Endothelial cell of umbilical vein (primary cell): ENCODE measurements at regions not wholly inside any gene's neighbourhood (a gene's known extent, or its start where the extent isn't known, plus 50 kb on each side); places are given as distances from the start of the nearest gene placed in this dataset.

Source experiments
- BruUV-seq: library from RNA; stranded (reverse); fragments of 400-500 nt; replicated peaks from 2 replicates; lab custom pipeline; 2021; lab: Mats Ljungman, UMichigan
- CTCF ChIA-PET: fragments of 300-600, 350-600 bp; sonication (Branson Sonifier 250); formaldehyde crosslinking; loops from one replicate; lab custom pipeline; 2021; ENCODE audit warnings: antibody characterized with exemption, inconsistent platforms; lab: Charles Lee
- POLR2A ChIA-PET: fragments of 300-600, 350-600 bp; sonication (Branson Sonifier 250); formaldehyde crosslinking; loops from one replicate; lab custom pipeline; 2021; ENCODE audit warnings: antibody characterized with exemption, inconsistent platforms; lab: Charles Lee
- DNase-seq: peaks from one replicate; pipeline ENCODE4 v3.0.0-alpha.2; 2011; ENCODE audit warnings: low read depth, low spot score
- FAIRE-seq: peaks from 2 replicates; lab custom pipeline; 2011; peaks lifted over from hg19 to GRCh38; lab: Jason Lieb, UNC
- H2AFZ ChIP-seq: 2 replicates; pipeline ENCODE4 v1.6.0; 2012; ENCODE audit warnings: low read depth, low read length, control low read depth, inconsistent platforms
- H3K27ac ChIP-seq: 2 replicates; pipeline ENCODE4 v1.5.1; 2011; ENCODE audit warnings: low read depth, mild to moderate bottlenecking, control low read depth, low read length, moderate library complexity; ENCODE audit not compliant: insufficient read depth
- H3K27me3 ChIP-seq, 2 experiments: 2 replicates each; pipeline versions ENCODE4 v1.6.0 to v1.6.1; 2011; ENCODE audit warnings: low read length in 2 of 2, mixed read lengths in 1 of 2; ENCODE audit not compliant: control insufficient read depth in 2 of 2, insufficient read depth in 2 of 2
- H3K36me3 ChIP-seq, 2 experiments: 2 replicates in 1 of 2; 3 replicates in 1 of 2; pipeline ENCODE4 v1.5.1; 2011; ENCODE audit warnings: low read length in 2 of 2, mild to moderate bottlenecking in 1 of 2, moderate library complexity in 1 of 2; ENCODE audit not compliant: control insufficient read depth in 2 of 2, insufficient read depth in 2 of 2; ENCODE audit errors: extremely low read depth in 1 of 2
- H3K4me1 ChIP-seq: 3 replicates; pipeline ENCODE4 v1.5.1; 2011; ENCODE audit warnings: mild to moderate bottlenecking, low read length; ENCODE audit not compliant: control insufficient read depth, insufficient read depth; ENCODE audit errors: extremely low read depth
- H3K4me2 ChIP-seq: 2 replicates; pipeline ENCODE4 v1.6.1; 2011; ENCODE audit warnings: low read length, control low read depth, mixed read lengths; ENCODE audit not compliant: insufficient read depth
- H3K4me3 ChIP-seq, 3 experiments: fragments of 200-600 bp in 1 of 3; sonication (generic), shearing (Covaris generic) in 1 of 3; replicated peaks in 1 of 3; 2 replicates each; pipeline ENCODE4 v1.5.1; 2011 to 2016; ENCODE audit warnings: control low read depth in 3 of 3, low read length in 3 of 3, mild to moderate bottlenecking in 2 of 3, inconsistent platforms in 1 of 3, low read depth in 1 of 3, moderate library complexity in 1 of 3; ENCODE audit not compliant: insufficient read depth in 1 of 3
- H3K79me2 ChIP-seq: 2 replicates; pipeline ENCODE4 v1.6.0; 2012; ENCODE audit warnings: low read length, inconsistent platforms; ENCODE audit not compliant: control insufficient read depth, insufficient read depth
- H3K9ac ChIP-seq: replicated peaks from 2 replicates; pipeline ENCODE3; 2011; ENCODE audit warnings: low read length, control low read depth; ENCODE audit not compliant: insufficient read depth; ENCODE audit errors: extremely low read depth
- H3K9me1 ChIP-seq: replicated peaks from 3 replicates; pipeline ENCODE4 v1.6.0; 2011; ENCODE audit warnings: mild to moderate bottlenecking, low read length; ENCODE audit not compliant: control insufficient read depth, insufficient read depth; ENCODE audit errors: extremely low read depth
- H3K9me3 ChIP-seq: replicated peaks from 2 replicates; pipeline ENCODE4 v1.5.1; 2012; ENCODE audit warnings: low read length, inconsistent platforms; ENCODE audit not compliant: control insufficient read depth, insufficient read depth
- H4K20me1 ChIP-seq: replicated peaks from 2 replicates; pipeline ENCODE3; 2011; ENCODE audit warnings: mild to moderate bottlenecking, low read length; ENCODE audit not compliant: control insufficient read depth, insufficient read depth; ENCODE audit errors: extremely low read depth
- EZH2 ChIP-seq: IDR thresholded peaks from 2 replicates; pipeline ENCODE4 v1.6.1; 2012; ENCODE audit warnings: borderline replicate concordance, low read depth, mild to moderate bottlenecking, moderate library complexity, low read length, inconsistent platforms; ENCODE audit not compliant: severe bottlenecking
- FOS ChIP-seq: IDR thresholded peaks from 2 replicates; pipeline ENCODE4 v1.6.1; 2011; ENCODE audit warnings: mild to moderate bottlenecking, low read length, moderate library complexity, borderline replicate concordance; ENCODE audit not compliant: insufficient read depth
- GATA2 ChIP-seq: IDR thresholded peaks from 2 replicates; pipeline ENCODE4 v1.7.0; 2011; ENCODE audit warnings: low read depth, mild to moderate bottlenecking, moderate library complexity, mixed read lengths, low read length; ENCODE audit not compliant: insufficient read length, insufficient read depth
- JUN ChIP-seq: IDR thresholded peaks from 2 replicates; pipeline ENCODE4 v1.6.1; 2011; ENCODE audit warnings: borderline replicate concordance, low read depth; ENCODE audit not compliant: insufficient read length, insufficient read depth
- MYC ChIP-seq: IDR thresholded peaks from one replicate; pipeline ENCODE4 v1.6.1; 2011; ENCODE audit warnings: mild to moderate bottlenecking, low read depth, low read length
- POLR2A ChIP-seq: IDR thresholded peaks from 2 replicates; pipeline ENCODE4 v1.6.1; 2012; ENCODE audit warnings: low read depth, mild to moderate bottlenecking, control low read depth, low read length
- POLR2AphosphoS5 ChIP-seq: IDR thresholded peaks from 2 replicates; pipeline ENCODE4 v1.6.1; 2012; ENCODE audit warnings: low read depth, mild to moderate bottlenecking, control low read depth, low read length, moderate library complexity; ENCODE audit not compliant: insufficient read depth
- dilution Hi-C: fragments of 300-500 bp; cut with MboI; formaldehyde crosslinking; loops from one replicate; pipeline ENCODE4 v1.15.0; 2019; ENCODE audit warnings: low sequenced_read_pairs; ENCODE audit not compliant: extremely low pct_ligation_motif_present
- intact Hi-C: fragments of 100-400 bp; cut with micrococcal nuclease; formaldehyde crosslinking; loops from one replicate; pipeline ENCODE4 v1.10.0; 2022
- TF ChIP-seq, protein P1 (sequence below): IDR thresholded peaks from 2 replicates; pipeline ENCODE4 v1.6.1; 2011; ENCODE audit not compliant: insufficient read depth, insufficient read length
- TF ChIP-seq, protein P2 (sequence below), 2 donors: IDR thresholded peaks; 1 replicate in 1 of 2; 2 replicates in 1 of 2; pipeline ENCODE4 v1.5.1; 2011; ENCODE audit warnings: low read length in 2 of 2, mild to moderate bottlenecking in 2 of 2, moderate library complexity in 2 of 2, control low read depth in 1 of 2, inconsistent platforms in 1 of 2, low read depth in 1 of 2; ENCODE audit not compliant: insufficient read depth in 1 of 2; ENCODE audit errors: extremely low read depth in 1 of 2

DNA sequence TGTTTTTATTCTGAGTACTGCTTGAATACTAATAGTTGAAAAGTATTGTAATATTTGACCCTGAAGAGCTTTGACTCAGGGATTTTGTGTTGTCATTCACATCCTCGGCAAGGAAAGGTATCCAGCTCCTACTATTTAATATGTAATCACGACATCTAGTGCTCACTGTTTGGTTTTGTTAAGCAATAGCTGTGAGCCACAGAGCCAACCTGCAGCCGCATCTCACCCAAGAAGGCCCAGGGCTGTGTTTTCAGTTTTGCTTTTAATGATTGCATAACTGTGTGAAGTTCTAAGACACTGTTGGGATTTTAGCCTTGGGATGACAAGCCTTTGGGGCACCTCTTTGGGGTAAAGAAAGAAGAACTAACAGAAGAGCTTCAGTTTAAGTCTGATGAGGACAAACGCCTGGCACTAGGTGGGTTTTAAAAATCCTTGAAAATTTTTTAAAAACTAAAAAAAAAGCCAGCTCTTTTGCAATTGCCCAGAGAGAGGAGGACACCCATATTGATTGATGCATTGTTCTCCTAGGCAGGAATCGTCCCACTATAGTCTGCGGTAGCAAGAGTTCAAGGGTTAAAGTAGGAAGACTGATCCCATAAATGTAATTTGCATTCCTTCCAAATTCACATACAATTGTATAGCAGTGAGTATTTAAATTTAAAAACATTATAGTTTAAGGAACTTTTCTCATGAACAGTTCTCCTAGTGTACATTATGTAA is 157.8 kb downstream of the RELL1 start:
- no peak for FAIRE-seq
- dilution Hi-C loops: no loop called here

More for the DNA sequence above, 157.8 kb downstream of the RELL1 start:
- Histone ChIP-seq H3K27me3 (no peaks in the 10 kb centered on the region), H3K36me3 (no peaks in the 10 kb centered on the region), H3K4me1 (no peaks in the 10 kb centered on the region), H4K20me1 (no peaks in the 10 kb centered on the region), H3K79me2 (no peaks in the 10 kb centered on the region), H3K9ac (no peak overlapping the region), H3K4me2 (no peak overlapping the region), H3K9me1 (no peaks in the 10 kb centered on the region), H3K27ac (no peak overlapping the region), H3K4me3 (no peak overlapping the region), H3K9me3 (no peaks in the 10 kb centered on the region), H2AFZ (no peak overlapping the region)
- ChIA-PET CTCF (interaction anchor here (1.0 to 1.5 kb wide), 2 partner anchors 16 to 76 kb away, joined by 4 to 5 read pairs; no protein-coding TSS in a partner anchor), POLR2A (no interaction called here)
- BruUV-seq: no TSS peak
- intact Hi-C loops: no loop called here
- TF ChIP-seq JUN (no peak), GATA2 (no peak), POLR2A (no peak), EZH2 (no peak), POLR2AphosphoS5 (no peak), FOS (no peak), MYC (no peak)
- TF ChIP-seq, protein P1, sequence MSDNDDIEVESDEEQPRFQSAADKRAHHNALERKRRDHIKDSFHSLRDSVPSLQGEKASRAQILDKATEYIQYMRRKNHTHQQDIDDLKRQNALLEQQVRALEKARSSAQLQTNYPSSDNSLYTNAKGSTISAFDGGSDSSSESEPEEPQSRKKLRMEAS: no peak
- TF ChIP-seq, protein P2, sequence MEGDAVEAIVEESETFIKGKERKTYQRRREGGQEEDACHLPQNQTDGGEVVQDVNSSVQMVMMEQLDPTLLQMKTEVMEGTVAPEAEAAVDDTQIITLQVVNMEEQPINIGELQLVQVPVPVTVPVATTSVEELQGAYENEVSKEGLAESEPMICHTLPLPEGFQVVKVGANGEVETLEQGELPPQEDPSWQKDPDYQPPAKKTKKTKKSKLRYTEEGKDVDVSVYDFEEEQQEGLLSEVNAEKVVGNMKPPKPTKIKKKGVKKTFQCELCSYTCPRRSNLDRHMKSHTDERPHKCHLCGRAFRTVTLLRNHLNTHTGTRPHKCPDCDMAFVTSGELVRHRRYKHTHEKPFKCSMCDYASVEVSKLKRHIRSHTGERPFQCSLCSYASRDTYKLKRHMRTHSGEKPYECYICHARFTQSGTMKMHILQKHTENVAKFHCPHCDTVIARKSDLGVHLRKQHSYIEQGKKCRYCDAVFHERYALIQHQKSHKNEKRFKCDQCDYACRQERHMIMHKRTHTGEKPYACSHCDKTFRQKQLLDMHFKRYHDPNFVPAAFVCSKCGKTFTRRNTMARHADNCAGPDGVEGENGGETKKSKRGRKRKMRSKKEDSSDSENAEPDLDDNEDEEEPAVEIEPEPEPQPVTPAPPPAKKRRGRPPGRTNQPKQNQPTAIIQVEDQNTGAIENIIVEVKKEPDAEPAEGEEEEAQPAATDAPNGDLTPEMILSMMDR (IDR thresholded peaks at IDR 0.05; ENCODE audit: extremely low read depth in 1 of 2, insufficient read depth in 1 of 2, low read depth in 1 of 2, low read length in 2 of 2): no peak
- no peak for DNase-seq
